NK-92 treated with Interleukin-12 subunit alpha and Interleukin-12 subunit beta, amount 100 ng/mL, for 24 hours (cell line): ENCODE measurements at regions not wholly inside any gene's neighbourhood (a gene's known extent, or its start where the extent isn't known, plus 50 kb on each side); places are given as distances from the start of the nearest gene placed in this dataset.
"Not testable (repeated sequence)": the region's sequence is repeated elsewhere in the genome, so short reads cannot be mapped to it uniquely, and the experiment has no call there.

Experiments
- DNase-seq: peaks from one replicate; lab custom pipeline; 2025; lab: John Stamatoyannopoulos, UW

GRCh38 chr1:219352961-219353651, 179.4 kb downstream of the LYPLAL1 start:
- DNase-seq = no peak

- DNase-seq = no peak
These were observed 176.7 kb downstream of the LYPLAL1 start for GRCh38 chr1:219350172-219350931.

GRCh38 chr1:219347921-219348391, 174.3 kb downstream of the LYPLAL1 start:
- no peak for DNase-seq

GRCh38 chr1:219347376-219347775, 173.7 kb downstream of the LYPLAL1 start:
- no peak for DNase-seq

GRCh38 chr1:219345953-219346352, 172.3 kb downstream of the LYPLAL1 start:
- no peak for DNase-seq

- no peak for DNase-seq
These were observed 169.2 kb downstream of the LYPLAL1 start for GRCh38 chr1:219342836-219343235.

- no peak for DNase-seq
These were observed 167.1 kb downstream of the LYPLAL1 start for GRCh38 chr1:219340796-219341195.

GRCh38 chr1:219339466-219339865, 165.8 kb downstream of the LYPLAL1 start:
- DNase-seq = no peak

GRCh38 chr1:219337588-219337987, 163.9 kb downstream of the LYPLAL1 start:
- DNase-seq = no peak

- no peak for DNase-seq
These were observed 159.9 kb downstream of the LYPLAL1 start for GRCh38 chr1:219333626-219334025.

- DNase-seq = no peak
These were observed 157.7 kb downstream of the LYPLAL1 start for GRCh38 chr1:219331424-219331823.

- no peak for DNase-seq
These were observed 157.0 kb downstream of the LYPLAL1 start for GRCh38 chr1:219330669-219331068.

GRCh38 chr1:219330001-219330400, 156.3 kb downstream of the LYPLAL1 start:
- no peak for DNase-seq

- no peak for DNase-seq
These were observed 155.9 kb downstream of the LYPLAL1 start for GRCh38 chr1:219329578-219329977.

GRCh38 chr1:219326843-219327242, 153.2 kb downstream of the LYPLAL1 start:
- DNase-seq = no peak

- DNase-seq = no peak
These were observed 151.7 kb downstream of the LYPLAL1 start for GRCh38 chr1:219325368-219325742.

- DNase-seq = no peak
These were observed 151.1 kb downstream of the LYPLAL1 start for GRCh38 chr1:219324629-219325367.

- DNase-seq = no peak
These were observed 150.5 kb downstream of the LYPLAL1 start for GRCh38 chr1:219324171-219324570.

- no peak for DNase-seq
These were observed 149.7 kb downstream of the LYPLAL1 start for GRCh38 chr1:219323426-219323825.

- no peak for DNase-seq
These were observed 149.1 kb downstream of the LYPLAL1 start for GRCh38 chr1:219322766-219323165.

GRCh38 chr1:219320563-219320962, 146.9 kb downstream of the LYPLAL1 start:
- not testable (repeated sequence) for DNase-seq

GRCh38 chr1:219318826-219319225, 145.1 kb downstream of the LYPLAL1 start:
- DNase-seq = no peak
